D341Med (cell line): ENCODE measurements at regions not wholly inside any gene's neighbourhood (a gene's known extent, or its start where the extent isn't known, plus 50 kb on each side); places are given as distances from the start of the nearest gene placed in this dataset.

Experiments
- DNase-seq: peaks from one replicate; pipeline ENCODE4 v3.0.0; 2012; ENCODE audit warnings: low spot score

DNA sequence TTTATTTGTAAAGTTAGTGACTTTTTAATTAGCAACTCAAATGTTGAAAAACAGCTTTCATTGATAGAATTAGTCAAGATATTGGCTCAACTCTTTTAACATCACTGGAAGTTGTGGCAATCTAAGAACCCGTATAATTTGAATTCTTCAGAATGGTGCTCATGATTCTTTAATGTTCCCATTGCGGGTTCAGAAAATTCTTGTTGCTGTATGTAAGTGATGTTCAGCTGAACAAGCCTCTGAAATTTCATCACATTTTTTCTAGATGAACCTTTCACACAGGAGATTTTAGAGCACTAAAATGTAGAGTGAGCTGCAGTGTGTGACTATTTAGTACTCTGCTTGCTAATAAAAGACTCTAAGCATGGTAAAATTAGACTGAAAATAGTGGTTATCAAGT is 1317.7 kb downstream of the FSTL5 start:
- no peak for DNase-seq

DNA sequence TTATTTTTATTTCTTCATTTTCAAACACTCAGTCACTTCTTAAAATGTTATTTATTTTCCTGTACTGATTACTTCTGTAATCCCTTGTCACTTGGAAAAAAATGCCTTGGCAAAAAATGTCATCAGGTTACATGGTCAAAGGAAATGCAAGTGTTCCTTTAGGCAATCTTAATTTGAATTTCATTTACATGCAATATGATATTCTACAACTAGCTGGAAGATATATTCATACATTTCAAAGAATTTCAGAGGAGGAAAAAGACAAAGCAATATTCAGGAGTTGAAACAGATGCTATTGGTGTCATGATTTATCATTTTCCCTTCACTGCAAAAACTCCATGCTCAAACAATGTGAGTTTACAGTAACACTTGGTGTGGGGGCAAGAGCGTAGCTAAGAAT is 1316.6 kb downstream of the FSTL5 start:
- no peak for DNase-seq

DNA sequence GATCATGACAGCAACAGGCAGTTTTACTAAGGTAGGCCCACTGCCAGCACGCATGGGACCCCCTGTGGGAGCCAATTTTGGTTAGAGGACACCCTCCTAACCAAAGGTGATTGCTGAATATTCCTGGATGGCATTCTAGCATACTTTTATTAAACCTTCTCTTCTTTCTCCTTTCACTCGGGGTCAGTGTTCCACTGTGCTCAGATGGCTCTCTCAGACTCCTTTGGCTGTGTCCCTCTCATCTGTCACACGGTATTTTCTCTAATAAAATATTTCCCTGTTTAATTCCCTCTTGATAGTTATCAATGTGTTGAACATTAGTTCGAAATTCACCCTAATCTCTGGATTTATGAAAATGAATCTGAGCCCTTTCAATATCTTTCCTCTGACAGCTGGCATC is 1315.3 kb downstream of the FSTL5 start:
- no peak for DNase-seq

DNA sequence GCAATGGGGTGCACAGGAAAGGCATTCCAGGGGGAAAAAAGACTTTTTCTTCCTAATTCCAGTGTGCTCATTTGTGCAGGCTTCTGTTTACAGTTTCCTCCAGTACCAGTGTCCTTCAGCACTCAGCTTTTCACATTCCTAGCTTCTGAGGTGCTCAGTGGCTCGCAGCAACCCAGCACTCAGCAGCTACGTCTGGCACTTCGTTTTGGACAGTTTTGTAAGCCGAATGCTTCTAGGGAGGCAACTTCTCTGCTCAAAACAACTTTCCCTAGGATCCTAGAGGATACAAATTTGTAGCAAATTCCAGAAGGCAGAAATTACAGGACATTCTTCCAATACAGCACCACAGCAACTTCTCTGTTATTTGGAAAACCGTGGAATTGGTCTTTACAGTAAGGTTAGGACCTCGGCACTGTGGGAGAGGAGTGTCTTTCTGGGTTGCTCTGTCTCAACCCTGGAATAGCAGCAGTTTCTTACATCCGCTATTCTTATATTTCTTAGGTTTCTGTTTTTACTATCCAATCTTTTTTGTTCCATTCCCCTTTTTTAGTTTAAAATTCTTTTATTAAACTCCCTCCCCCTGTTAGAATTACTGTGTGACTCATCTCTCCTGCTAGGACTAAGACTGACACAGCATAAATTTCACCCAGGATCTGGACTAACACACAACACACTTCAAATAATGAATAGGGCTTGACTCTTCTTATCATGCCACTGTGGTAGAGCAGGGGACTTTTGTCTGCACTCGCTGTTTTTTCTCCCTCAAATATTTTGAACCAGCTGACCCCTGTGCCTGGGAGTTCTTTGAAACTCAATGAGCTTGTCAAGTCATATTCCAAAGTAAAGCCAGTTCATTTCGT is 1314.7 kb downstream of the FSTL5 start:
- no peak for DNase-seq

DNA sequence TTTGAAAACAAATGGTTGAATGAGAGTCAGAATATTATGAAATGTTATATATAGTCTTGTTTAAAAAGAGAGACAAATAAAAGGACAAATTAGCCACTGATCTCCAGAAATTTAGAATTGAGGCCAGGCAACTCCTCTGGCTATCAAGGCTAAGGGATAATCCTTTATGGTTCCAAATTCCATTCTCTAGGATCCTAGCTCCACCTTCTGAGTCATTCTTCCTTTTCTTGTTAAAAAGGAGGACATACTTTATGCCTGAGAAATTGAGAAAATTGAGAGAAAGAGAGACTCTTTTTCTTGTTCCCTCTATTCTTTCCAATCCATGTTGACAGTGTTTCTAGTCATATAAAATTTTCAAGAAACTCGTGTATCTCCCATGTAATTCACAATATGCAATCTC is 1299.5 kb downstream of the FSTL5 start:
- DNase-seq, result no peak

DNA sequence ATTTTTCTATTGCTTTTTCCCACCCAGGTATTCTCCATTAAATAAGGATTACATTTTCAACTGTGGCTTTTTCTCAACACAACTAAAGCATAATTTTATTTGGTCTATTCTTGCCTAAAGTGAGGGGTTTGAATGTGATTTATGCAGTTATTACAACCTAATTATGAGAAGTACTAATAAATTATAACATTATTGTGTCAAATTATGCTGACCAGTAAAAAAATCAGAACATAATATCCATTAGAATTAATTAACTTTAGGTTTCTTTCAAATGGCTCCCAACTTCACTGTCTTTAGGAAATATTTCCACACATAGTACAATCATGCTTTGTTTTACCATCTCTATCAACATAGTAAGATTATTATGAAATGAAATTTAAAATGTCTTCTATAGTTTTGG is 1293.9 kb downstream of the FSTL5 start:
- DNase-seq, result no peak

DNA sequence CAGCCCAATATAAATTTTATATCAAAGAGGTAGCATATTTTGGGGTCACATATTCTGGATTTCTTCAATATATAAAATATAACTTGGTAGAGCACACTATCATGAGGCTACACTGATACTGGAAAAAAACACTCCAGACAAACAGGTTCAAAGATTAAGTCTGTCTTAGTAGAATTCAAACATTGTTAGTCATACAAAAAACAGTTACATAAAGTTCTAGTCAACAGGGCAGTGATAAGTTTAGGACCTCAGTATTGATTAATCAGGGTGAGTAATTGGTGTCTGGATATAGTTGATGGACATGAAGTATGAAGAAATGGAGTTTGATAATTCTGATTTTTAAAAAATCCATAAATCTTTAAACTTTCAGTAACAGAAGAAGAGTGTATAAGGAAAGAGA is 1291.3 kb downstream of the FSTL5 start:
- DNase-seq, result no peak

DNA sequence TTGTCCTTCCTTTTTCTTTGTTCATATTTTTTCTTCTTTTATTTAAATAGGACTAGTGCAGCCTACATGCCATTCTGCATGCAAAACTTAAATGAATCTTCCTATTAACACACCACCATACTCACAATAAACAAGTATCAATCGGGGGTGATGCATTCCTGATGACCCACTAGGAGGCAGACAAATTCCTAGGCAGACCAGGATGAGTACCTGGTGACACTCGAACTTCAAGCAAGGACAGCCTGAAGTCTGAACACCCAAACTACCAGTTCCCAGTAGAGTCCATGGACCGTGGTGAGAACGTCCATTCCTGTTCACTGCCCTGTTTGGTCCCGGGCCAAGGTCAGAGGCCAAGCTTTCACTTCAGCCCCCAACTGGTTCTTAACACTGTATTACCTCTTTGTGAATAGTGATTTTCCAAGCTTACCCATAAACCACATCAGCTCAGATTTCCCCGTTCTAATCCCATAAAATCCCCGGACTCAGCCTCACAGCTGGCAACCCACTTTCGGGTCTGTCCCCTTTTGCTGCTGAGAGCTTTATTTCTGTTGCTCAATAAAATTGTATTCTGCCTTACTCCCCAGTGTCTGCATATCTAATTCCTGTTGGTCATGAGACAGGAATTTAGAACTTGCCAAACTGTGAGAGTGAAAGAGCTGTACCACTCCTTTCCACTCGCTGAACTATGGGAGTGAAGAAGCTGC is 1286.6 kb downstream of the FSTL5 start:
- no peak for DNase-seq

DNA sequence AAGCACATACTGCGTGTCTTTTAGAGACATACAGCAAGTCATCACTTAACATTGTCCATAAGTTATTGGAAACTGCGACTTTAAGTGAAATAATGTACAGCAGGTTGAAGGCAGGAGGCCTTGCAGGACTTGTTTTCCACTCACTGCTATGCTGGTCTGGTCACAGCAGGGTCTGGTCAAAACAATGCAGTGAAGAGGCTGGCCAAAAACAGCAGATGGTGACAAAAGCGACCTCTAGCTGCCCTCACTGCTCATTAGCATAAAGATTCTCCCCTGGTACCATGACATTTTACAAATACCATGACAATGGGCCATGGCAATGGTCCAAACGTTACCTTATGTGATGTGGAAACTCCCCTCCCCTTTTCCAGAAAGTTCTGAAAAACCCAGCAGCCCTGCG is 1283.6 kb downstream of the FSTL5 start:
- no peak for DNase-seq

DNA sequence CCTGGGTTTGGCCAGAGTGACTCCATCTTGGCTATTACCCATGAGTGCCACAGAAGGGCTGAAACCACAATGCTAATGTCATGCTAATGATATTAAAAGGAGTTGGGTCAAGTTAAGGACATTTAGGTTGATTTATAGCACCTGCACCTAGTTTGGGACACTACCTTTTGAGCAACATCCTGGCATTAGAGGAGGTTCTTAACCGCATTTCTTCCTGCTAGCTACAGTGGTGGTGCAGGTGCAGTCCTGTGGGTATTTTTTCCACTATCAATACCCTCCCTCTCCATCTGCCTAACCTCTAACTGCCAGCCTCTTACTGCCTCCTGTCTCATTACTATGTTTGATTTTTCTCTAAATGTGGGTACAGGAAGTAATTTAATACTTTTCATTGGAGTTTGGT is 1276.1 kb downstream of the FSTL5 start:
- no peak for DNase-seq

DNA sequence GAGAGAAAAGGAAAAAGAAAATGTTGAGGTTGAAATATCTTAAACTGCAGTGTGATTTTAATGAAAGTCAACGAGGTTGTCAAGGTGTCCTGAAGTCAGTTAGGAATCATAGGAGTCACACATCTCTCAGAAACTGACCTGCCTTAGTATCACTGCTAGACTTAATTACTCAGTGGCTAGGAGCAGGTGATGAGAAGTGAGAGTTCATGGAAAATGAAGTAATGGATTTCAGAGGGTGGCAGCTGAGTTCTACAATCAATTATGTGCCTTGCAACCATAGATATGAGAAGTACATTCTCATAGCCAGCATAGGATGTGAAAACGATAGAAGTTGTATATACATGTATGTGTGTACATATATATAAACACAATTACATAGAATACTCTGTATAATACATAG is 1269.7 kb downstream of the FSTL5 start:
- no peak for DNase-seq

DNA sequence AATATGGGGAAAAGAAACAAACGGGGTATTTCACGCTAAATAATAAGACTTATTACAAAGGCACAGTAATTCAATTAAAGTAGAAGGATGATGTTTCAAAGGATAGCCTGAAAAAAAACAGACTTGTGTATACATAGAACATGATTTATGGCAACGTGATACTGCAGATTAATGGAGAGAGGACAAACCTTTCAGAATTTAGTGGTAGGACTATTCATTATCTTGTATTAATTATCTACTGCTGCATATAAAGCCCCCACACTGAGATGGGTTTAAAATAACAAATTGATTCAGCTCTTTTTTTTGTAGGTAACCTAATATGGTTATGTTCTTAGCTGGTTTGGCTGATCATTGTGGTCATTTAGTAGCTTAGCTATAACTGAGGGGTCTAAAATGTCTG is 1269.0 kb downstream of the FSTL5 start:
- no peak for DNase-seq

DNA sequence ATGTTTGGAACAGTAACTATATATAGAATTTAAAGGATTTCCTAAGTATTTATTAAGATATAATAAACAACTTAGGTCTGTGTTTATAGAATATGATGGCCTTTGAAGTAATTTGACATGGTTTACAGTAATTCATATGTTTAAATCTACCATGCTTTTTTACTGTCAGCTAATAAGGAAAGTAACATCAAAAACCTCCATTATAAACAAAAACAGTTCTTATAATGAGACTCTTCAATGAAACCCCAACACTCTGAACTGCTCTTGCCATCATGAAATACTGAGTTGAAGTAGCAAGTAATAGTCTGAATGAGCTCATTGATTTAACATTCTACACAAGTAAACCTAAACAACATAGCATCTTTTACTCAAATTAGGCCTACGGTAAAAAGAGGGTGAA is 1236.5 kb downstream of the FSTL5 start:
- no peak for DNase-seq

DNA sequence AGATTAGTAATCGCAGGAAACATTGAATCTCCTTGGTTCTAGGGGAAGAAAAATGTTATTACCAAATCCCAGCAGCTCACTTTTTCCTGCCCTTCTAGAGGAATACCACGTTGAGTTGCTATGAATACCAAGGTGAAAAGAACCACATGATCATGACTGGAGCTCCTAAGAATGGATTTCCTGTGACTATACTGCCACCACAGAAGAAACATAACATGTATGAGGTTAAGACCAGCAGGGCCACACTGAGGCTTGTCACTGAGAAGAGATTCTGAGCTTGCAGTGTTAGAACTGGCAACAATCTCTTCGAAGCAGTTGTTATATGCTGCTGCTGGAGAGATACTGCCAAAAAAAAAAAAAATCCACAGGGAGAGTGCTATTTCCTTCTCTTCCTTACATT is 1235.3 kb downstream of the FSTL5 start:
- no peak for DNase-seq

DNA sequence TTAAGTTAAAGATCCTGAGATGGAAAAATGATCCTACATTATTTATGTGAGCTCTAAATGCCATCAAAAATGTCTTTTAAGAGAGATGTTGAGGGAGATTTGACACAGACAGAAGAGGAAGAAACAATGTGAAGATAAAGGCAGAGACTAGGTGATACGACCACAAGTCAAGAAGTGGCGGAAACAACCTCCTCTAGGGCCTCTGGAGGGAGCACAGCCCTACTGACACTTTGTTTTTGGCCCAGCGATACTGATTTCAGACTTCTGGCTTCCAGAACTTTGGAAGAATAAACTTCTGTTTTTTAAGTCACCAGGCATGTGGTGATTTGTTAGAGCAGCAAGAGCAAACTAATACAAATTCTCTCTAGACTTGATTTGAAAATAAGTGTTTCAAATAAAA is 1216.1 kb downstream of the FSTL5 start:
- no peak for DNase-seq

DNA sequence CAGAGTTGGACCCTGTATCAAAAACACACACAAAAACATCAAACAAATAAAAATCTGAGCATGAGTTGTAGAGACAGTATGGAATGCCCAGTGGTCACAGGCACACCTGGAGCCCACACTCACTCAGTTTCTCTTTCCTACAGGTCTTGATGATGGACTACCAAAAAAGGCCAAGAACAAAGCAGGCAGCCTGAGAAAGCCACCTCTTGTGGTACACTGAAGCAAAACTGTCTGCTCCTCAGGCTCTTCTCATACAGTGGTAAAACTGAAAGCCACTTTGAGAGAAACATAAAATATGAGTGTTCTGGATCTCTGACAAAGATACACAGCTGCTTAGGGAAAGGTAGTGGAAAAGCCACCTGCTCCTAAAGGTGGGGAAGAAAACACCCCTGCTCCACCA is 1206.9 kb downstream of the FSTL5 start:
- DNase-seq, result no peak

DNA sequence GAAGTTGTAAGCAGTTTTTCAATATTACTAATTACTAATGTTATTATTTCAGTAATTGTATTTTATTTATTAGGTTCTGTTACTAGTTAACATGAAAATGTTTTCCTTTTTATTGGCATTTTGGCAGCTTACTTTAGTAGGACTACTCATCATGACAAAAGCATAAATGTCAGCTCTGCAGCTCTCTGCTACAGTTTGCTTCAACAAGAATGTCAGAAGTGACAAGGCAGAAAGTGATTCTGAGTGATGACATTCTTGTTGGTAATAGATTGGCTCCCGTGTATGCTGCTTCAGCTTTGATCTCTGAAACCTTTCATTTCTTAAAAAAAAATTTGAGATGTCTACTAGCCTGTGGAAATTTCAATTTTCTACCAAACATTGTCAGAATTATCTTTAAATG is 1193.9 kb downstream of the FSTL5 start:
- DNase-seq, result no peak

DNA sequence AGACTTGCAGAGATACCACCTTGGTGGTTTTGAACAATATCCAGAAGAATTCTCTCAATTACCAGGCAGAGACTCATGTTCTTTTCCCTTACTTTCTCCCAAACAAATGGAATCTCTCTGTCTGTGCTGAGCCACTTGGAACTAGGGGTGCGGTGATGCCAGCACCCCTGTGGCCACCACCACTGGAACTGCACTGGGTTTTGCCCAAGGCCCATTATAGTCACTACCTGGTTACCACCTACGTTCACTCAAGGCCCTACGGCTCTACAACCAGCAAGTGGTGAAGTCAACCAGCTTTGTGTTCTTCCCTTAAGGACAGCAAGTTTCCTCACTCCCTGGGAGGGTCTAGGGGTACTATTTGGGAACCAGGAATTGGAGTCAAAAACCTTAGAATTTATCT is 1183.7 kb downstream of the FSTL5 start:
- no peak for DNase-seq

DNA sequence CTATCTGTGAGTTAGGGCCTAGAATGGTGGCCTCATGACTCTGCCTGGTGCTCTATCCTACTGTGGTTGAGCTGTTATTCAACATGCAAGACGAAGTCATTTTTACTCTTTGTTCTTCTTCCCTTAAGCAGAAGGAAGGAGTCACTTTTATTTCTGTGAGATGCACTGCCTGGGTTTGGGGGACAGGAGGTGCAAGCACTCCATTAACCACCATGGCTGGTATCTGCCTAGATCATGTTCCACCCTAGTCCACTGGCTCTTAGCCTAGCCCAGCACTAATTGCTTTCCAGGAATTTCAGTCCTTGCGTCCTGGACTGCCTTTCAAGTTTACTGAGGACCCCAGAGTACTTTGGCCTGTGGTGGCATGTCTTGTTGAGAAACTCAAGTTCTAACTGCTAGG is 1182.7 kb downstream of the FSTL5 start:
- DNase-seq, result no peak

DNA sequence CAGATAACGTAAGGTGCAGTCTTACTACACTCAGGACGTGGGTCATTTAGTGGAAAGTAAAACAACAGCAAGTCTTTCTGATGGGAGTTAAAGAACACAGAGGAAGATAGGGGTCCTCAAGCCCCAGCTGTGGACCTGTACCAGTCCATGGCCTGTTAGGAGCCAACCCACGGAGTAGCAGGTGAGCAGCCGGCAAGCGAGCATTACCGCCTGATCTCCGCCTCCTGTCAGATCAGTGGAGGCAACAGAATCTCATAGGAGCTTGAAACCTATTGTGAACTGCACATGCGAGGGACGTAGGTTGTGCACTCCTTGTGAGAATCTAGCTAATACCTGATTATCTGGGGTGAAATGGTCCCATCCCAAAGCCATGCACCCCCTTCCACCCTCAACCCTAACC is 1180.8 kb downstream of the FSTL5 start:
- no peak for DNase-seq

DNA sequence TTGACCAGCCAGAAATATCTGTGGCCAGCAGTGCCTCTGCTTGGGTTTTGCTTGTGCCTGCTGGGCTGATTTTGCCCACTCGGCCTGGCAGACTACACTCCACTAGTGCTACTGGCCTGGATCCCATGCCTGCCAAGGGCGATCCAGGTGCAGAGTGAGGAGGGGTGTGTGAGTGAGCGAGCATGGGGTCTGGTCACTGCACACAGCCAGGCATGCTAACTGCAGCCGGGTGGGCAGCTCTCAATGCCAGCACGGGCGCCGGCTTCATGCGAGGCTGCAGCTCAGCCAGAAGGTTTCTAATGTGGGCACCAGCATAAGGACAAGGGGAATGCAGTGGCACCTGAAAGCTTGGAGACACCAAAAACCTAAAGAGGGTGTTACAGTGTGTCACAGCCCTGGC is 1161.4 kb downstream of the FSTL5 start:
- DNase-seq, result no peak

DNA sequence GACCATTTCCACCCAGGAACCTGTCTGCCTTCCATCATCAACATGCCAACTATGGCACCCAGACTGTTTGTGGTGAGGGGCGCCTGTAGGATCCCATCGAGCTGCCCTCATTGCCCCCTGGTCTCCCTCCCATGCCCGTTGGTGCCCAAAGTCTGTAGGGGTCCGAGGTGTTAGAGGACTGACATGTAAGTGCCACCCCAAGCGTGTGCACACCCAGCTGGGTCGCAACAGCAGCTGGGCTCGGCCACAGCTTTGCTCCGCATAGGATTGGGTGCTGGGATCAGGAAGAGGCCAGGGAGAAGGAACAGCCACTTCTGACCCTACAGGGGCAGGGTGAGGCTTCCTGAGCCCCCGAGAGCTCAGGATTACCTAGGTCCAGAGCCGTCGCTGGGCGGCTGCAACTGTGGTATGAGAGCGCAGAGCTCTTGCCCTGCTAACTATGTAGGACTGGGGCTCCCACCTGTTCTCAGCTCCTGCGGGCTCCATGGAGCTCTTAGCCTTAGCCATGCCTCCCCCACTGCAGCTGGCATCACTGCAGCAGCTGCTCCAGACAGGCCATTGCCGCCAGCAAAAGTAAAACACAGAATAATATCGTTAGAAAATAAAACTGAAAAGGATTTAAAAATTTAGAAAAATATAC is 1160.3 kb downstream of the FSTL5 start:
- no peak for DNase-seq

DNA sequence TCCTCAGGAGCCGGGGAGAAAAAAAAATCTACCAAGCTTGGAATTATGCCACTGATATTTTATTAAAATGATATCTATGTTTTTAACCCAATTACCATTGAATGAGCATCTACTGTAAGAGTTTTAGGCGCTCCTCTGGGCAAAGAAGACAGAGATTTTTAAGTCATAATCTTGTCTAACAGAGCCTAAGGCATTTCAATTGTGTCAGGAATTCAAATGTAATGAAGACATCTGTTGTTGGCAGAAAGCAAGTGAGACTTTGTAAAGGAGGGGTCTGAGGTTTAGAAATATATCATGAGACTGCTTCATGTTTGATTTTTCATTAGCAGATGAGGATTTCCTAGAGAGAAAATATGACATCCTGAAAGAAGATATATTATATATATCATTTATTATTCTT is 1158.1 kb downstream of the FSTL5 start:
- no peak for DNase-seq
